ENCODE measurements at regions not wholly inside any gene's neighbourhood (a gene's known extent, or its start where the extent isn't known, plus 50 kb on each side); places are given as distances from the start of the nearest gene placed in this dataset.

DNA sequence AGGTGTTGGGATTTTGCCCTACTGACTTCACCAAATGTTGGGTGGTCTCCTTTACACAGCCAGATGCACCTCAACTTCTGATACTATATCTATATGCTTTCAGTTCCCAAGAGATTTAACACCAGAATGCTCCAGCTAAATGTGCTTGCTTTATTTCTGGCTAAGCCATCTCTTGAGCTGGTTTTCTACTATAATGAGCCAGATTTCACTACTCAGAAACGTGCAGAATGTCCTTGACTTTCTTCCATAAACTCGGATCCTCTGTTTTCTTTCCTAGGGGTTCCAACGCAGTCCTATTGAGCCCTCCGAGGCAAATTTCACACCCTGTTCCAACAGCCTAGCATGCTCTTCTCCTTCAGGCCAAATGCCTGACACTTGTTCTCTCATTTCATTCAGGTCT is 200.3 kb downstream of the DPY19L2 start (continued):
- TF ChIP-seq ZNF574 (CRISPR knock-in tag; IDR thresholded peaks at IDR 0.05) (no peak), ZNF280B (CRISPR knock-in tag; IDR thresholded peaks at IDR 0.05; ENCODE audit: borderline replicate concordance) (no peak), ZNF639 (CRISPR knock-in tag; conservative IDR thresholded peaks at IDR 0.05) (no peak), LCORL (IDR thresholded peaks at IDR 0.05) (no peak), LCORL (CRISPR knock-in tag; IDR thresholded peaks at IDR 0.05) (no peak), ZNF891 (CRISPR knock-in tag; IDR thresholded peaks at IDR 0.05) (no peak), CBX1 (IDR thresholded peaks at IDR 0.05; ENCODE audit: low read depth) (no peak), HNRNPLL (IDR thresholded peaks at IDR 0.05; ENCODE audit: low read depth, low read length, poor library complexity, severe bottlenecking) (no peak), ZNF740 (CRISPR knock-in tag; IDR thresholded peaks at IDR 0.05) (no peak), ZNF34 (CRISPR knock-in tag; IDR thresholded peaks at IDR 0.05; ENCODE audit: borderline replicate concordance) (no peak)
- TF ChIP-seq, protein P1, sequence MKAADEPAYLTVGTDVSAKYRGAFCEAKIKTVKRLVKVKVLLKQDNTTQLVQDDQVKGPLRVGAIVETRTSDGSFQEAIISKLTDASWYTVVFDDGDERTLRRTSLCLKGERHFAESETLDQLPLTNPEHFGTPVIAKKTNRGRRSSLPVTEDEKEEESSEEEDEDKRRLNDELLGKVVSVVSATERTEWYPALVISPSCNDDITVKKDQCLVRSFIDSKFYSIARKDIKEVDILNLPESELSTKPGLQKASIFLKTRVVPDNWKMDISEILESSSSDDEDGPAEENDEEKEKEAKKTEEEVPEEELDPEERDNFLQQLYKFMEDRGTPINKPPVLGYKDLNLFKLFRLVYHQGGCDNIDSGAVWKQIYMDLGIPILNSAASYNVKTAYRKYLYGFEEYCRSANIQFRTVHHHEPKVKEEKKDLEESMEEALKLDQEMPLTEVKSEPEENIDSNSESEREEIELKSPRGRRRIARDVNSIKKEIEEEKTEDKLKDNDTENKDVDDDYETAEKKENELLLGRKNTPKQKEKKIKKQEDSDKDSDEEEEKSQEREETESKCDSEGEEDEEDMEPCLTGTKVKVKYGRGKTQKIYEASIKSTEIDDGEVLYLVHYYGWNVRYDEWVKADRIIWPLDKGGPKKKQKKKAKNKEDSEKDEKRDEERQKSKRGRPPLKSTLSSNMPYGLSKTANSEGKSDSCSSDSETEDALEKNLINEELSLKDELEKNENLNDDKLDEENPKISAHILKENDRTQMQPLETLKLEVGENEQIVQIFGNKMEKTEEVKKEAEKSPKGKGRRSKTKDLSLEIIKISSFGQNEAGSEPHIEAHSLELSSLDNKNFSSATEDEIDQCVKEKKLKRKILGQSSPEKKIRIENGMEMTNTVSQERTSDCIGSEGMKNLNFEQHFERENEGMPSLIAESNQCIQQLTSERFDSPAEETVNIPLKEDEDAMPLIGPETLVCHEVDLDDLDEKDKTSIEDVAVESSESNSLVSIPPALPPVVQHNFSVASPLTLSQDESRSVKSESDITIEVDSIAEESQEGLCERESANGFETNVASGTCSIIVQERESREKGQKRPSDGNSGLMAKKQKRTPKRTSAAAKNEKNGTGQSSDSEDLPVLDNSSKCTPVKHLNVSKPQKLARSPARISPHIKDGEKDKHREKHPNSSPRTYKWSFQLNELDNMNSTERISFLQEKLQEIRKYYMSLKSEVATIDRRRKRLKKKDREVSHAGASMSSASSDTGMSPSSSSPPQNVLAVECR (CRISPR knock-in tag; IDR thresholded peaks at IDR 0.05; ENCODE audit: borderline replicate concordance), result no peak
- TF ChIP-seq, protein P2, sequence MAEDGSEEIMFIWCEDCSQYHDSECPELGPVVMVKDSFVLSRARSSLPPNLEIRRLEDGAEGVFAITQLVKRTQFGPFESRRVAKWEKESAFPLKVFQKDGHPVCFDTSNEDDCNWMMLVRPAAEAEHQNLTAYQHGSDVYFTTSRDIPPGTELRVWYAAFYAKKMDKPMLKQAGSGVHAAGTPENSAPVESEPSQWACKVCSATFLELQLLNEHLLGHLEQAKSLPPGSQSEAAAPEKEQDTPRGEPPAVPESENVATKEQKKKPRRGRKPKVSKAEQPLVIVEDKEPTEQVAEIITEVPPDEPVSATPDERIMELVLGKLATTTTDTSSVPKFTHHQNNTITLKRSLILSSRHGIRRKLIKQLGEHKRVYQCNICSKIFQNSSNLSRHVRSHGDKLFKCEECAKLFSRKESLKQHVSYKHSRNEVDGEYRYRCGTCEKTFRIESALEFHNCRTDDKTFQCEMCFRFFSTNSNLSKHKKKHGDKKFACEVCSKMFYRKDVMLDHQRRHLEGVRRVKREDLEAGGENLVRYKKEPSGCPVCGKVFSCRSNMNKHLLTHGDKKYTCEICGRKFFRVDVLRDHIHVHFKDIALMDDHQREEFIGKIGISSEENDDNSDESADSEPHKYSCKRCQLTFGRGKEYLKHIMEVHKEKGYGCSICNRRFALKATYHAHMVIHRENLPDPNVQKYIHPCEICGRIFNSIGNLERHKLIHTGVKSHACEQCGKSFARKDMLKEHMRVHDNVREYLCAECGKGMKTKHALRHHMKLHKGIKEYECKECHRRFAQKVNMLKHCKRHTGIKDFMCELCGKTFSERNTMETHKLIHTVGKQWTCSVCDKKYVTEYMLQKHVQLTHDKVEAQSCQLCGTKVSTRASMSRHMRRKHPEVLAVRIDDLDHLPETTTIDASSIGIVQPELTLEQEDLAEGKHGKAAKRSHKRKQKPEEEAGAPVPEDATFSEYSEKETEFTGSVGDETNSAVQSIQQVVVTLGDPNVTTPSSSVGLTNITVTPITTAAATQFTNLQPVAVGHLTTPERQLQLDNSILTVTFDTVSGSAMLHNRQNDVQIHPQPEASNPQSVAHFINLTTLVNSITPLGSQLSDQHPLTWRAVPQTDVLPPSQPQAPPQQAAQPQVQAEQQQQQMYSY (CRISPR knock-in tag; IDR thresholded peaks at IDR 0.05), result no peak

All from HepG2 (cell line).